ENCODE measurements at regions not wholly inside any gene's neighbourhood (a gene's known extent, or its start where the extent isn't known, plus 50 kb on each side); places are given as distances from the start of the nearest gene placed in this dataset.

DNA sequence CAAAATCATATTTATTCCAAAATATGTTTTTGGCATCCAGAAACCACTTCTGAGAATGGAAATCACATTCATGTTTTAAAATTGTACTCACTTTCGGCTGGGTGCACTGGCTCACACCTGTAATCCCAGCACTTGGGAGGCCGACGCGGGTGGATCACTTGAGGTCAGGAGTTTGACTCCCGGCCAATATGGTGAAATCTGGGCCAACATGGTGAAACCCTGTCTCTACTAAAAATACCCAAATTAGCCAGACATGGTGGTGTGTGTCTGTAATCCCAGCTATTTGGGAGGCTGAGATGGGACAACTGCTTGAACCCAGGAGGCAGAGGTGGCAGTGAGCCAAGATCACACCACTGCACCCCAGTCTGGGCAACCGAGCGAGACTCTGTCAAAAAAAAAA, 580.7 kb downstream of the MAFB start:
- TF ChIP-seq, protein P1, sequence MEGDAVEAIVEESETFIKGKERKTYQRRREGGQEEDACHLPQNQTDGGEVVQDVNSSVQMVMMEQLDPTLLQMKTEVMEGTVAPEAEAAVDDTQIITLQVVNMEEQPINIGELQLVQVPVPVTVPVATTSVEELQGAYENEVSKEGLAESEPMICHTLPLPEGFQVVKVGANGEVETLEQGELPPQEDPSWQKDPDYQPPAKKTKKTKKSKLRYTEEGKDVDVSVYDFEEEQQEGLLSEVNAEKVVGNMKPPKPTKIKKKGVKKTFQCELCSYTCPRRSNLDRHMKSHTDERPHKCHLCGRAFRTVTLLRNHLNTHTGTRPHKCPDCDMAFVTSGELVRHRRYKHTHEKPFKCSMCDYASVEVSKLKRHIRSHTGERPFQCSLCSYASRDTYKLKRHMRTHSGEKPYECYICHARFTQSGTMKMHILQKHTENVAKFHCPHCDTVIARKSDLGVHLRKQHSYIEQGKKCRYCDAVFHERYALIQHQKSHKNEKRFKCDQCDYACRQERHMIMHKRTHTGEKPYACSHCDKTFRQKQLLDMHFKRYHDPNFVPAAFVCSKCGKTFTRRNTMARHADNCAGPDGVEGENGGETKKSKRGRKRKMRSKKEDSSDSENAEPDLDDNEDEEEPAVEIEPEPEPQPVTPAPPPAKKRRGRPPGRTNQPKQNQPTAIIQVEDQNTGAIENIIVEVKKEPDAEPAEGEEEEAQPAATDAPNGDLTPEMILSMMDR (IDR thresholded peaks at IDR 0.05): no peak
- no peak for TF ChIP-seq EP300 (IDR thresholded peaks at IDR 0.05)

Data from tibial nerve (tissue), 4 donors.